ENCODE measurements at regions not wholly inside any gene's neighbourhood (a gene's known extent, or its start where the extent isn't known, plus 50 kb on each side); places are given as distances from the start of the nearest gene placed in this dataset.

DNA sequence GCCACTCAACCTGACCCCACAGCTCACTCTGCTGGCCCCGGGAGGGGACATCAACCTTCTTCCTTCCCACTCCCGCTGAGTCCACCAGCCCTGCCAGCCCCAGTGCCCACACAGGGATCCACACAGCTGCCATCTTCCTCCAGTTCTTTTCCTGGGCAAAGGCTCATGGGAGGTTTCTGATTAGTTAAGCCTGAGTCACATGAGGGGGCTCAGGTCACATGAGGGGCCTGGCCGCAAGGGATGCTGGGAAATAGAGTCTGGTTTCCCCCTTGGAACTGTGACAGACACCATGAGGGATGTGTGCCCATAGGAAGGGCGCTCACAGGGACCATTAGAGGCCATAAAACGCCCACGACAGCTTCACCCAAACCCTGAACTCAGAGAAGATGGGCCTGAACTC is 228.7 kb upstream of the SFSWAP start:
- TF ChIP-seq, protein P1, sequence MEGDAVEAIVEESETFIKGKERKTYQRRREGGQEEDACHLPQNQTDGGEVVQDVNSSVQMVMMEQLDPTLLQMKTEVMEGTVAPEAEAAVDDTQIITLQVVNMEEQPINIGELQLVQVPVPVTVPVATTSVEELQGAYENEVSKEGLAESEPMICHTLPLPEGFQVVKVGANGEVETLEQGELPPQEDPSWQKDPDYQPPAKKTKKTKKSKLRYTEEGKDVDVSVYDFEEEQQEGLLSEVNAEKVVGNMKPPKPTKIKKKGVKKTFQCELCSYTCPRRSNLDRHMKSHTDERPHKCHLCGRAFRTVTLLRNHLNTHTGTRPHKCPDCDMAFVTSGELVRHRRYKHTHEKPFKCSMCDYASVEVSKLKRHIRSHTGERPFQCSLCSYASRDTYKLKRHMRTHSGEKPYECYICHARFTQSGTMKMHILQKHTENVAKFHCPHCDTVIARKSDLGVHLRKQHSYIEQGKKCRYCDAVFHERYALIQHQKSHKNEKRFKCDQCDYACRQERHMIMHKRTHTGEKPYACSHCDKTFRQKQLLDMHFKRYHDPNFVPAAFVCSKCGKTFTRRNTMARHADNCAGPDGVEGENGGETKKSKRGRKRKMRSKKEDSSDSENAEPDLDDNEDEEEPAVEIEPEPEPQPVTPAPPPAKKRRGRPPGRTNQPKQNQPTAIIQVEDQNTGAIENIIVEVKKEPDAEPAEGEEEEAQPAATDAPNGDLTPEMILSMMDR (IDR thresholded peaks at IDR 0.05), result no peak
- TF ChIP-seq POLR2A (IDR thresholded peaks at IDR 0.05) (no peak), POLR2AphosphoS5 (IDR thresholded peaks at IDR 0.05) (no peak)

Measured in suprapubic skin (tissue), 4 donors.